GM23248 (cell line): ENCODE measurements at regions not wholly inside any gene's neighbourhood (a gene's known extent, or its start where the extent isn't known, plus 50 kb on each side); places are given as distances from the start of the nearest gene placed in this dataset.

ENCODE experiments used
- EZH2 ChIP-seq: fragments of 200-600 bp; sonication (generic); IDR thresholded peaks from 2 replicates; pipeline ENCODE4 v1.6.1; 2018; ENCODE audit warnings: antibody characterized with exemption, mild to moderate bottlenecking; ENCODE audit not compliant: insufficient read depth, poor library complexity, severe bottlenecking
- EZH2phosphoT487 ChIP-seq: fragments of 200-600 bp; sonication (generic); IDR thresholded peaks from 2 replicates; pipeline ENCODE4 v1.6.1; 2018; ENCODE audit warnings: antibody characterized with exemption, moderate library complexity, mild to moderate bottlenecking, low read depth; ENCODE audit not compliant: insufficient read depth

- TF ChIP-seq EZH2 (no peak), EZH2phosphoT487 (no peak)
Observed at GRCh38 chr6:2429460-2429859, 184.1 kb upstream of the GMDS start.
